Ovary (tissue), 7 donors: ENCODE measurements at regions not wholly inside any gene's neighbourhood (a gene's known extent, or its start where the extent isn't known, plus 50 kb on each side); places are given as distances from the start of the nearest gene placed in this dataset.

Experiments
- DNase-seq, 5 donors: peaks; one replicate each; pipeline ENCODE4 v3.0.0-alpha.2; 2019 to 2020
- H3K27ac ChIP-seq, 2 donors: fragments of 200-600 bp; one replicate each; pipeline versions ENCODE4 v1.5.1 to v1.8.0; 2019 to 2022
- H3K27me3 ChIP-seq: fragments of 200-600 bp; one replicate; pipeline ENCODE4 v1.8.0; 2022
- H3K36me3 ChIP-seq: fragments of 200-600 bp; sonication (generic); one replicate; pipeline ENCODE4 v1.5.1; 2019
- H3K4me1 ChIP-seq: one replicate; pipeline ENCODE4 v1.8.1; 2013; ENCODE audit warnings: mild to moderate bottlenecking, moderate library complexity; ENCODE audit not compliant: insufficient read depth
- H3K4me3 ChIP-seq: fragments of 200-600 bp; sonication (generic); one replicate; pipeline ENCODE4 v1.5.1; 2017
- H3K9me3 ChIP-seq, 2 donors: fragments of 200-600 bp in 1 of 2; sonication (generic) in 1 of 2; one replicate each; pipeline versions ENCODE4 v1.5.1 to v1.8.1; 2013 to 2019; ENCODE audit warnings: mild to moderate bottlenecking in 1 of 2, moderate library complexity in 1 of 2
- EP300 ChIP-seq: sonication (generic); formaldehyde crosslinking; IDR thresholded peaks from one replicate; pipeline ENCODE4 v1.6.1; 2017; ENCODE audit warnings: antibody characterized with exemption
- POLR2A ChIP-seq: fragments of 450-650 bp; IDR thresholded peaks from one replicate; pipeline ENCODE4 v1.6.1; 2017; ENCODE audit warnings: antibody characterized with exemption, mild to moderate bottlenecking, moderate library complexity
- WGBS, 3 donors: extraction: QIAGEN DNeasy Blood & Tissue Kit in 1 of 3; methylation state at CpG; one replicate each; pipeline versions ENCODE4 v1.1.5 to v1.1.7; 2013 to 2017; 5-methylcytosine and 5-hydroxymethylcytosine counted together
- intact Hi-C, 4 donors: fragments of 100-400 bp; cut with DNase I; formaldehyde crosslinking; loops; one replicate each; pipeline versions ENCODE4 v1.11.0 to v1.15.1; 2022 to 2023
- TF ChIP-seq, protein P1 (sequence below), 3 donors: fragments of 450-650 bp in 2 of 3; fragments of 200-600 bp in 1 of 3; IDR thresholded peaks; one replicate each; pipeline versions ENCODE4 v1.5.1 to v1.8.0; 2016 to 2022; ENCODE audit warnings: antibody characterized with exemption in 3 of 3, mild to moderate bottlenecking in 1 of 3
- donor health status: DM: no; HTN: no; CAD: no; lungs with moderate emphysema.
- donor health status: DM: no; HTN: no; CAD: no.
- donor health status: Bipolar disorder and iron deficiency.
- donor health status: DM: no; HTN: no; CAD: no.
- donor health status: DM: yes; HTN: yes; CAD: no.

DNA sequence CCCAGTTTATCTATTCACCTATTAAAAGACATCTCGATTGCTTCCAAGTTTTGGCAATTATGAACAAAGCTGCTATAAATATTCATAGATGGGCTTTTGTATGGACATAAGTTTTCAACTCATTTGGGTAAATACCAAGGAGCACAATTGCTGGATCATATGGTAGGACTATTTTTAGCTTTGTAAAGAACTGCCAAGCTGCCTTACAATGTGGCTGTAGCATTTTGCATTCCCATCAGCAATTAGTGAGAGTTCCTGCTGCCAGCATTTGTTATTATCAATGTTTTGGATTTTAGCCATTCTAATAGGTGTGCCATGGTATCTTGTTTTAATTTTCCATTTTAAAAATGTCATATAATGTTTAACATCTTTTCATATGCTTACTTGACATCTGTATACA lies 475.6 kb upstream of the NCAM2 start:
- 78 to 87% (median 87%) methylated on average over 1 of the region's 1 CpG for WGBS, 3 donors
- Histone ChIP-seq H3K27me3 (peaks cover 2% of the 10 kb centered on the region), H3K4me1 (no peaks in the 10 kb centered on the region), H3K4me3 (no peak overlapping the region), H3K9me3 (no peaks in the 10 kb centered on the region), H3K27ac (no peak overlapping the region), H3K36me3 (no peaks in the 10 kb centered on the region)
- intact Hi-C loops: no loop called here
- no peak for DNase-seq
- TF ChIP-seq EP300: no peak
- no peak for TF ChIP-seq POLR2A
- TF ChIP-seq, protein P1, sequence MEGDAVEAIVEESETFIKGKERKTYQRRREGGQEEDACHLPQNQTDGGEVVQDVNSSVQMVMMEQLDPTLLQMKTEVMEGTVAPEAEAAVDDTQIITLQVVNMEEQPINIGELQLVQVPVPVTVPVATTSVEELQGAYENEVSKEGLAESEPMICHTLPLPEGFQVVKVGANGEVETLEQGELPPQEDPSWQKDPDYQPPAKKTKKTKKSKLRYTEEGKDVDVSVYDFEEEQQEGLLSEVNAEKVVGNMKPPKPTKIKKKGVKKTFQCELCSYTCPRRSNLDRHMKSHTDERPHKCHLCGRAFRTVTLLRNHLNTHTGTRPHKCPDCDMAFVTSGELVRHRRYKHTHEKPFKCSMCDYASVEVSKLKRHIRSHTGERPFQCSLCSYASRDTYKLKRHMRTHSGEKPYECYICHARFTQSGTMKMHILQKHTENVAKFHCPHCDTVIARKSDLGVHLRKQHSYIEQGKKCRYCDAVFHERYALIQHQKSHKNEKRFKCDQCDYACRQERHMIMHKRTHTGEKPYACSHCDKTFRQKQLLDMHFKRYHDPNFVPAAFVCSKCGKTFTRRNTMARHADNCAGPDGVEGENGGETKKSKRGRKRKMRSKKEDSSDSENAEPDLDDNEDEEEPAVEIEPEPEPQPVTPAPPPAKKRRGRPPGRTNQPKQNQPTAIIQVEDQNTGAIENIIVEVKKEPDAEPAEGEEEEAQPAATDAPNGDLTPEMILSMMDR (IDR thresholded peaks at IDR 0.05): no peak

DNA sequence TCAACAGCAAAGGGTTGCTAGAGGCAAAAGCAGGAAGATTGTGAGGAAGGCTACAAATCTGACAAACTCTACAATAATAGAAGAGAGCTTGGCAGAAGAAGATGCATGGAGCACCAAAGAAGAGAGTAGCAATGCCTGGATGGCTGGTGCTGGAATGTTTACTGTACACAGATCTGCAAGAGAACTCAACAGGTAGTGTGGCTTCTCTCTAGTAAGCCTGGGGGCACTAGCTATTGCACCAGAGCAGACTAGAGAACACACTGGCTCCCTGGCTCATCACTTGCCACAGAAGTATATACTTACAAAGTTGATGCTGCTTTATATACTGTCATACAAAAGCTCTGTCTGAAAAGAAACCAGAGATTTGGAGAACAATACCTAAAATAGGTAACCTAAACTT lies 475.0 kb upstream of the NCAM2 start:
- H3K27ac ChIP-seq: no peak overlapping the region
- no peak for DNase-seq
- TF ChIP-seq, protein P1 (IDR thresholded peaks at IDR 0.05): no peak
- TF ChIP-seq POLR2A (no peak), EP300 (no peak)
- intact Hi-C loops: no loop called here
- no peak overlapping the region for H3K4me3 ChIP-seq
- H3K36me3 ChIP-seq: no peaks in the 10 kb centered on the region
- no peaks in the 10 kb centered on the region for H3K9me3 ChIP-seq
- no peaks in the 10 kb centered on the region for H3K4me1 ChIP-seq
- H3K27me3 ChIP-seq: peaks cover 2% of the 10 kb centered on the region

DNA sequence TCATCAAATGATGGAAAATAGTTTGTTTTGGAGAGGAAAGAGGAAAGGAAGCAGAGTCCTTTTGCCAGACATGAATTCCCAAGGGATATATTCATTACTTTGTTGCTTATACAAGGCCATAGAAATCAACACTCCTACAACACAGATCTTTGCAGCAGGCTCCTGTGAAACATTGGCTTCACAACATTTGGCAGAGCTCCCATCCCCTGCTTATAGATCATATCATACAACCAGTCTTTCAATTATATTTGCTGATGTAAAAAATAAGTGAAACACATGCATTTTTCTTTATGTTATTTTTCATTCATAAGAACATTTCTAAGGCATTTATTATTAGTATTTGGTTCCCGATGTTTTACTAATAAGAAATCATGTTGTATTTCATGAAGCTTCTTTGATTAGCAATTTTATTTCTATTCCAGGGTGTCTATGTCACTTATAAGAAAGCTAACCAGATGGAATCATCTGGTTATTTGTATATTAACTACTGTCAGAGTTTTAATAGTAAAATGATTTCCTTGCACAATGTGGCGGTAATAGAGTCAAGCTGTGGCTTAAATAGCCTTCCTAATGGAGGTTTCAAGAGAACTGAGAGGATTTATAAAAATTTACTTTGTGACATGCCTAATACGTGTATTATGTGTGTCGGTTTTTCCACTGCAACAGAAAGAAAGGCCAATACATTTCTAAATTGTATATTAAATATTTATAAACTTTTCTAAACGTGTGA lies 470.3 kb upstream of the NCAM2 start:
- H3K27ac ChIP-seq: no peak overlapping the region
- no peak overlapping the region for H3K4me3 ChIP-seq
- no peaks in the 10 kb centered on the region for H3K9me3 ChIP-seq
- no peak for DNase-seq
- H3K36me3 ChIP-seq: no peaks in the 10 kb centered on the region
- 74 to 79% (median 77%) methylated on average over 5 of the region's 5 CpGs for WGBS, 3 donors
- no peaks in the 10 kb centered on the region for H3K4me1 ChIP-seq
- intact Hi-C loops: no loop called here
- H3K27me3 ChIP-seq: peaks cover 2% of the 10 kb centered on the region
- TF ChIP-seq POLR2A (no peak), EP300 (no peak)
- TF ChIP-seq, protein P1 (IDR thresholded peaks at IDR 0.05): no peak

DNA sequence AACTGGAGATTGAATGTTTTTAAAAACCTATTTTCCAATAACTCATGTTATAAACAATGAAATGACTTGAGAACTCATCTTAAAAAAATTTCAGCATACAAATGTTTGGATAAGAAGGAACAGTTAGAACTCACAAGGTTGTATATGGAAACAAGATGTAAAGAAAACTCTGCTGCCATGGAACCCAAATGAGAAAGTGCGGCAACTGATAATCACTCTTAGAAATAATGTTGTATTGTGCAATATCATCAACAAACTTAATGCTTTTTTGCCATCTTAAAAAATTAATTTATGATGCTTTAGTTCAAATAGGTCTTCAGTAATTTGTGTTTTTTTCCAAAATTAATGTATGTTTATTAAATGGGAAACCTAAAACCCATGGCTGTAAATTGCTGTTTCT lies 461.1 kb upstream of the NCAM2 start:
- no peak overlapping the region for H3K4me3 ChIP-seq
- no peaks in the 10 kb centered on the region for H3K36me3 ChIP-seq
- no peaks in the 10 kb centered on the region for H3K4me1 ChIP-seq
- H3K9me3 ChIP-seq: no peaks in the 10 kb centered on the region
- no peak for DNase-seq
- no peaks in the 10 kb centered on the region for H3K27me3 ChIP-seq
- H3K27ac ChIP-seq: no peak overlapping the region
- intact Hi-C loops: no loop called here
- TF ChIP-seq, protein P1 (IDR thresholded peaks at IDR 0.05): no peak
- 96 to 97% (median 97%) methylated on average over 1 of the region's 1 CpG for WGBS, 3 donors
